ENCODE measurements at regions not wholly inside any gene's neighbourhood (a gene's known extent, or its start where the extent isn't known, plus 50 kb on each side); places are given as distances from the start of the nearest gene placed in this dataset.

DNA sequence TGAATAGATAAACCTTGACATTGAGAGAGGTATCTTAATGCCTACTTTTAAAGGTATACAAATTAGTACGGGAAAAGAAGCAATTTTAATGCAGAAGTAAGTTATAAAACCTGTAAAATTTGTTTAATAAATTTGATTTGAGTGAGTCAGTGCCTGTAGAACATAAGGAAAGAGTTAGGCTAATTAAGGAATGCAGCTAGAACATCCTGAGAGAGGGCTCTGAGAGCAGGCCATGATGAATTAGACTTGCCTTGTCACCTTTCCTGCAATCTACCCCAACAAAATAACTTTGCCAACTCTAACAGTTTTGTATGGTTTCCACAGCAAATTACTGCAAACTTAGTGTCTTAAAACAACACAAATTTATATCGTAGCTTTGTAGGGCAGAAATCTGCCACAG lies 700.8 kb downstream of the RFPL4B start:
- Histone ChIP-seq H3K4me1 (peaks cover 0 to 19% (median 0%) of the 10 kb centered on the region in 9 donors), H3K27me3 (no peaks in the 10 kb centered on the region), H3K27ac (no peak overlapping the region), H3K9me3 (no peaks in the 10 kb centered on the region), H3K36me3 (no peaks in the 10 kb centered on the region), H3K4me3 (no peak overlapping the region)
- DNase-seq (no peak), ATAC-seq (no peak)
- TF ChIP-seq, protein P1, sequence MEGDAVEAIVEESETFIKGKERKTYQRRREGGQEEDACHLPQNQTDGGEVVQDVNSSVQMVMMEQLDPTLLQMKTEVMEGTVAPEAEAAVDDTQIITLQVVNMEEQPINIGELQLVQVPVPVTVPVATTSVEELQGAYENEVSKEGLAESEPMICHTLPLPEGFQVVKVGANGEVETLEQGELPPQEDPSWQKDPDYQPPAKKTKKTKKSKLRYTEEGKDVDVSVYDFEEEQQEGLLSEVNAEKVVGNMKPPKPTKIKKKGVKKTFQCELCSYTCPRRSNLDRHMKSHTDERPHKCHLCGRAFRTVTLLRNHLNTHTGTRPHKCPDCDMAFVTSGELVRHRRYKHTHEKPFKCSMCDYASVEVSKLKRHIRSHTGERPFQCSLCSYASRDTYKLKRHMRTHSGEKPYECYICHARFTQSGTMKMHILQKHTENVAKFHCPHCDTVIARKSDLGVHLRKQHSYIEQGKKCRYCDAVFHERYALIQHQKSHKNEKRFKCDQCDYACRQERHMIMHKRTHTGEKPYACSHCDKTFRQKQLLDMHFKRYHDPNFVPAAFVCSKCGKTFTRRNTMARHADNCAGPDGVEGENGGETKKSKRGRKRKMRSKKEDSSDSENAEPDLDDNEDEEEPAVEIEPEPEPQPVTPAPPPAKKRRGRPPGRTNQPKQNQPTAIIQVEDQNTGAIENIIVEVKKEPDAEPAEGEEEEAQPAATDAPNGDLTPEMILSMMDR (IDR thresholded peaks at IDR 0.05), result no peak
- intact Hi-C loops (cut with DNase I), result no loop called here
- WGBS, 2 donors, result 92 to 99% methylated on average over 2 of the region's 2 CpGs

DNA sequence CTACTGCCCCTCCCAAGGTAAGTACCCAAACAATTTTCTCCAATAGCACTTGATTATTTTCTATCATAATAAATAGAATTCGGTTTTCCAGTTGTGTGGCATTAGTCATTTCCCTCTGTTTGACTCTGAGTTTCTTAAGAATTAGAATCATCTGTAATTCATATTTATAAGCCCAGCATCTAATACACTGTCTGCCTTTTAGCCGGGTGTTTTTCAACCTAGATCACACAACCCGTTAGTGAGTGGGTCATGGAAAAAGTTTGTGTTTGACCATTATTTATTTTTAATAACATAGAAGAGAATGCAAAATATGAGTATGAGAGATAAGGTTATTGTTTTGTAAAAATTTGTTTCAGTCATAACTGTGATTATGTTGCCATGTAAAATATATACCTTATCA lies 701.6 kb downstream of the RFPL4B start:
- no peak for DNase-seq
- ATAC-seq, result peak in 1 of 8 donors; percentile 35
- Histone ChIP-seq H3K36me3 (no peaks in the 10 kb centered on the region), H3K4me1 (peaks cover 0 to 19% (median 0%) of the 10 kb centered on the region in 9 donors), H3K27me3 (no peaks in the 10 kb centered on the region), H3K27ac (no peak overlapping the region), H3K4me3 (no peak overlapping the region), H3K9me3 (no peaks in the 10 kb centered on the region)
- TF ChIP-seq, protein P1 (IDR thresholded peaks at IDR 0.05), result no peak
- intact Hi-C loops (cut with DNase I), result no loop called here
- WGBS, 2 donors, result 79 to 93% methylated on average over 3 of the region's 3 CpGs

DNA sequence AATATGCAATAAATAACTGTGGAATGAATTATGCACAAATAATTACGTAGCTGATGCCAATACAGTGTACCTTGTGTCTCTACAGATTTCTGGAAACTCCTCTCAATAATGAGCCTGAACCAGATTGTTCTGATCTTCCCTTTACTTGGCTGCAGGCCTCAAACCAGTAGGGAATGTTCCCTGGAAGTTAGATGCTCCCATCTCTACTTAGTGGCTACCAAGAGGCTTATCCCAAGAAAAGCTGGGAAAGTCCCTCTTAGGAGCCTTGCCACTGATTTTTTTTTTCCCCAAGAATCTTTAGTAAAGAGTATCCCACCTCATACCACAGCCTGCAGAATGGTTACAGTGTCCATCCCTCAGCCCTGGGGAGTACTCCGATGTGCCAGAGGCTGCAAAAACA lies 702.1 kb downstream of the RFPL4B start:
- Histone ChIP-seq H3K4me1 (peaks cover 0 to 19% (median 0%) of the 10 kb centered on the region in 9 donors), H3K27ac (peak overlapping the region in 1 of 10 donors; percentile 4), H3K9me3 (no peaks in the 10 kb centered on the region), H3K36me3 (no peaks in the 10 kb centered on the region), H3K4me3 (no peak overlapping the region), H3K27me3 (no peaks in the 10 kb centered on the region)
- WGBS, 2 donors, result 85 to 89% methylated on average over 2 of the region's 2 CpGs
- DNase-seq, result no peak
- ATAC-seq, result peak in 3 of 8 donors; percentile 14 to 61 (median 46)
- TF ChIP-seq, protein P1 (IDR thresholded peaks at IDR 0.05), result no peak
- intact Hi-C loops (cut with DNase I), result no loop called here

DNA sequence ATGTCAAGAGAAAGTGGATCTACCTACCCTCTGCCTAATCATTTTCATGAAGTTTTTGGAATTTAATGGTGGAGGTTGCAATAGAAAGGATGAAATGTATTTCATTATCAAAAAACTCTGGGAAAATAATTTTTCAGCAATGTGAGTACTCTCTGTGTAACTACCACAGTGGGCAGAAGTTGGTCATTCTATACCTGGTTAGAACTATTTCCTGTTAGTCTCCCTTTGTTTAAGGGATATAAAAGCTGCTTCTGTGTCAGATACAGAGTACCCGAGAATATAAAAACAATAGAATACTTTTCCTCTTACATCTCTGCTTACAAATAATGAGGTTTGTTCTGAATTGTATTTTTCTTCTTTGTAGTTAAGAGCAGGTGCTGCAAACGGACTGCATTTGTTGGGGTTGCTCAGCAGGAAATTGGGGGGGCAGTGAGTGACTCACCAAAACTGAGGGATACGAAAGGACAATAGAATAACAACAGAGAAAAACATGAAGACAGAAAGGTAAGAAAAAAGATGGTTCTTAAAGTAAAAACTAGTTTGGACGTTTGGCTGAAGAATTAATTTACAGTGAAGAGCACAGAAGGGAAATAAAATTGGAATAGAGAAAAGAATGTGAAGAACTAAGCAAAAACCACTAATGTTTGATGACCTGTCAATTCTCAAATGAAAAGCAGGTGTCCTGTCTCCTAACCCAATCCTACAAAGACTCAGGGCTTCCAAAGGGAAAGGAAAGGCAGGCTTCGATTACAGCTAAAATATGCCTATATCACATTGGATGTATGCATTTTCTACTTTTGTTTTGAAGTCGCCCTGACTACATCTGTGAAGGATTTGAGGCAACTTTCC lies 703.1 kb downstream of the RFPL4B start:
- ATAC-seq, result peak in 1 of 8 donors; percentile 24
- no peak overlapping the region for H3K4me3 ChIP-seq
- TF ChIP-seq, protein P1 (IDR thresholded peaks at IDR 0.05), result no peak
- H3K27ac ChIP-seq, result no peak overlapping the region
- H3K27me3 ChIP-seq, result no peaks in the 10 kb centered on the region
- WGBS, 2 donors, result 62 to 70% methylated on average over 6 of the region's 6 CpGs
- intact Hi-C loops (cut with DNase I), result no loop called here
- no peaks in the 10 kb centered on the region for H3K36me3 ChIP-seq
- H3K4me1 ChIP-seq, result peaks cover 0 to 19% (median 0%) of the 10 kb centered on the region in 9 donors
- peaks cover 0 to under 1% (median 0%) of the 10 kb centered on the region in 11 donors for H3K9me3 ChIP-seq
- no peak for DNase-seq
